GM21390 (cell line): ENCODE measurements at regions not wholly inside any gene's neighbourhood (a gene's known extent, or its start where the extent isn't known, plus 50 kb on each side); places are given as distances from the start of the nearest gene placed in this dataset.

Experiments used
- ATAC-seq: cut with Tn5 transposase; IDR thresholded peaks from one replicate; pipeline ENCODE4 v1.9.1; 2021; ENCODE audit not compliant: unreplicated experiment

DNA sequence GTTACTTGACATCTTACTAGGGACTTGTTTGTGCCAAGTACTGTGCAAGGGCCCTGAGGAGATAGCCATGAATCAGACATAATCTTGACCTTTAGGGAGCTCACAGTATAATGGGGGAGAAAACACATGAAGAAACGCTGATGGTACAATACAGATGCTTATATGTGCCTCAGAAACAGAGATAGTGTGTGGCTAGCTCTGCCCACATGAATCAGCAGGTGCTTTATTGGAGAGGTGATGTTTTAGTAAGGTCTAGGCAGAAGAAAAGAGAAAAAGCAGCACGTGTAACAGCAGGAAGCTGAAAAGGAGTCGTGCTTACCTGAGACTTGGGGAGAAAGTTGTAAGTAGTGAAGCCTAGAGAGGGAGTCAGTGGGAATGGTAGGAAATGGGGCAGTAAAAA, 60.6 kb upstream of the LMO4 start:
- ATAC-seq = no peak

DNA sequence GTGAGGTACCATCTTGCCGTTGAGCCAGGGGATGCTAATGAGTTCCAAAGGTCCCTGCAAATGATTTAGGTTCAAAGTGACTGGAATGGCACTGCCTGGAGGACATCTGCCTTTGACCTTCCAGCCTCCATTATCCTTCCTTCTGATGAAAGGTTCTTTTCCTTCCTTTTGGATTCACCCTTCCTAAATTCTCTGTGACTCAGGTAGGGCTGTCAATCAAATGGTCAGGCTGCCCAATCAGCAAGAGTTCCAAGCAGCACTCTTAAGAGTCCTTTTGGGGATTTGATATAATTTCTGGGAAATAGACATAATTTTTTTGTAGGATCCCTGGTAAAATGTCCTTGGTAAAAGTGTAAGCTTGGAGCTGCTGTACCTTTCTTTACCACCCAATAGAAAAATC, 58.8 kb upstream of the LMO4 start:
- ATAC-seq = no peak

DNA sequence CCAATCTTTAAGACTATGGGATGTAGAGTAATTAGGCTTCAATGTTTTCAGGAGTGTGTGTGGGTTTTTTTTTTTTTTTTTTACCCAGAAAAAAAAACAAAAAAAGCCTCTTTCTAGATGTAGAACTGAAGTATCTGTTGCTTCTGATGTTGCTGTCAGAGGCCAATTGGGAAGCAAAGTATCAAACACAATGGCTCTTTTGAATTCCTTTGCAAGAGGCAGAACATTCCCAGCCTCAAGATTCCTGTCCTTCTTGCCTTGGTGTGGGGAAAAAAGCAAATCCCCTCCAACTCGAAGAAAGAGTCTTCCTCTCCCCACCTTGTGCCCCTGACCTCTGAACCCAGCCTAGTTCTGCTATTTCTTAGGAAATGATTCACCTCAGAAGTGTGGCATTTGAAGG, 55.4 kb upstream of the LMO4 start:
- ATAC-seq = no peak

DNA sequence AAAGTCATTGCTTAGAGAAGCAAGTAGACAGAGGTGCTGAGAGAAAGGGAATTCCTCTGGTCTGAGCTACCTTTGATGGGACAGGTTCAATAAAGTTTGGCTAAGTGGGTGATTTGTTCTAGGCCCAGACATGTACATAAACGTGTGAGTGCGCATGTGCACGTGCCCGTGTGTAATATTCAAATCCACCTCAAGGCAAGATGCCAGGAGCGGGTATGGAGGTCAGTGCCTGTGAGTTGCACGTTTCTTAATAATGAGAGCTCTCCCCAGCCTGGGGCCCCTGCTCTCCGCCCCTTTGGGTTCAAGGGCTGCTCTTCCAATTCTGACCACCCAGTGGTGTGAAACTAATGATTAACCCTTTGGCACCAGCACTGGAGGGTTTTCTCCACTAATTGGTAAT, 53.8 kb upstream of the LMO4 start:
- ATAC-seq = no peak

DNA sequence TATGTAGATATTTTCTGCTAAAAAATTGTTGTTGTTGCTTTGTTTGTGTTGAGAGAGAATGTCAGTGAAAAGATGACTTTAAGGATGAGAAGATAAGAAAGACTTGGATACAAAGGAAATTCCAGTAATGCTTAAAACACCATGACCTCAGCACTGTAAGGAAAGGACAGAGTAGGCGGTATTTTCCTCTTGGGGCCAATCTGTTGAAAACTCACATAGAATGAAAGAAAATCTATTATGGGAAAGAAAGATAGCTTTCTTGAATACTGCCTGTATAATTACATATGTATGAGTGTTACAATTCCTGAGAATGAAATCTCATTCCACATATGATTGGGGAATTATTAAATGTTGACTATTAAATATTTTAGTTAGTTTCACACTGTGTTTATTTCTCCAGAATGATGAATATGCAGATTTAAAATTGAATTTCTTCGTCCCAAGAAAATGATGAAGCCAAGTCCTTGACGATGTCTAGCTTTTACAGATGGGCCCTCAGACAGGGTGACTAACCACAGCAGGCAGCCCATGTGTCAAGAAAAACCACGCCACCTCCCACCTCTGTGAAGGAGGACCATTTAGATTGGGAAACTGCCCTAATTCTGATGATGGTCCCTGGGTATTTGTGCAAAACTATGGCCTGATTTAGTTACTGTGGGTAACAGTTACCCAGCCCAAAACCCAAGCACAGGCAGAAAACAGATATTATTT, 49.7 kb upstream of the LMO4 start:
- no peak for ATAC-seq
